K562 (cell line): ENCODE measurements at regions not wholly inside any gene's neighbourhood (a gene's known extent, or its start where the extent isn't known, plus 50 kb on each side); places are given as distances from the start of the nearest gene placed in this dataset.

Source experiments
- CBFA2T3 ChIP-seq: fragments of 450-650 bp; IDR thresholded peaks from 2 replicates; pipeline ENCODE4 v1.6.1; 2017
- CCAR2 ChIP-seq: fragments of 200-400 bp; formaldehyde crosslinking; IDR thresholded peaks from 2 replicates; pipeline ENCODE4 v1.6.1; 2017; ENCODE audit warnings: mild to moderate bottlenecking, low read depth, low read length
- DMBX1 ChIP-seq: fragments of 250-450 bp; sonication (Bioruptor Pico); IDR thresholded peaks from 2 replicates; pipeline ENCODE4 v1.8.0; 2022; ENCODE audit warnings: inconsistent platforms, mild to moderate bottlenecking, moderate library complexity, borderline replicate concordance
- DPF2 ChIP-seq: fragments of 450-650 bp; IDR thresholded peaks from 2 replicates; pipeline ENCODE4 v1.6.1; 2016
- ELF1 ChIP-seq: fragments of 200-800 bp; sonication (Bioruptor generic); IDR thresholded peaks from 2 replicates; pipeline ENCODE4 v1.6.1; 2016; ENCODE audit warnings: missing genetic modification characterization, missing compliant biosample characterization
- ETV1 ChIP-seq: fragments of 450-650 bp; conservative IDR thresholded peaks from 2 replicates; pipeline ENCODE4 v1.6.1; 2016; ENCODE audit warnings: missing genetic modification characterization, control low read depth, low read depth, missing compliant biosample characterization
- FOXA1 ChIP-seq: fragments of 450-650 bp; IDR thresholded peaks from 2 replicates; pipeline ENCODE4 v1.6.1; 2016; ENCODE audit warnings: mild to moderate bottlenecking, borderline replicate concordance
- FOXJ2 ChIP-seq: fragments of 200-800 bp; sonication (Bioruptor generic); IDR thresholded peaks from 2 replicates; pipeline ENCODE4 v1.6.1; 2016; ENCODE audit warnings: missing genetic modification characterization, missing compliant biosample characterization
- HDAC2 ChIP-seq: fragments of 450-650 bp; IDR thresholded peaks from 2 replicates; pipeline ENCODE4 v1.6.1; 2016; ENCODE audit warnings: mild to moderate bottlenecking
- KDM1A ChIP-seq, 2 experiments: fragments of 450-650 bp; IDR thresholded peaks; 2 replicates each; pipeline ENCODE4 v1.6.1; 2016; ENCODE audit warnings: mild to moderate bottlenecking in 2 of 2
- KDM2B ChIP-seq: fragments of 250-450 bp; sonication (Bioruptor Pico); IDR thresholded peaks from 2 replicates; pipeline ENCODE4 v1.8.0; 2021; ENCODE audit warnings: mild to moderate bottlenecking, moderate library complexity
- LEF1 ChIP-seq: fragments of 450-650 bp; IDR thresholded peaks from 2 replicates; pipeline ENCODE4 v1.6.1; 2016; ENCODE audit warnings: mild to moderate bottlenecking
- MYC ChIP-seq, 2 experiments: fragments of 250-450 bp in 1 of 2; sonication (Bioruptor Pico) in 1 of 2; IDR thresholded peaks; 2 replicates each; pipeline versions ENCODE4 v1.5.1 to v1.6.1; 2012 to 2021; ENCODE audit warnings: low read depth in 2 of 2, borderline replicate concordance in 1 of 2, improper control_type of control experiment in 1 of 2, low read length in 1 of 2, mild to moderate bottlenecking in 1 of 2, moderate library complexity in 1 of 2
- NR3C1 ChIP-seq: sonication (generic); formaldehyde crosslinking; IDR thresholded peaks from 2 replicates; pipeline ENCODE4 v1.8.1; 2022; ENCODE audit warnings: missing genetic modification reagents
- RBBP5 ChIP-seq: fragments of 200-600 bp; sonication (generic); IDR thresholded peaks from 2 replicates; pipeline ENCODE4 v1.6.1; 2012; ENCODE audit warnings: borderline replicate concordance, mild to moderate bottlenecking, low read length, control low read depth, inconsistent platforms; ENCODE audit not compliant: insufficient read depth, poor library complexity, severe bottlenecking
- SNRNP70 ChIP-seq: fragments of 200-400 bp; formaldehyde crosslinking; optimal IDR thresholded peaks from 2 replicates; pipeline ENCODE3; 2017; ENCODE audit warnings: low read depth, low read length
- STAG1 ChIP-seq: sonication (generic); formaldehyde crosslinking; IDR thresholded peaks from 2 replicates; pipeline ENCODE4 v1.5.0; 2020; ENCODE audit warnings: missing genetic modification reagents, borderline replicate concordance
- XRCC3 ChIP-seq: fragments of 450-650 bp; IDR thresholded peaks from 2 replicates; pipeline ENCODE4 v1.6.1; 2017; ENCODE audit warnings: mild to moderate bottlenecking, moderate library complexity
- ZFP1 ChIP-seq: fragments of 450-650 bp; formaldehyde crosslinking; IDR thresholded peaks from 2 replicates; pipeline ENCODE4 v1.4.0; 2020; ENCODE audit warnings: mild to moderate bottlenecking, mixed read lengths
- ZNF133 ChIP-seq: fragments of 250-450 bp; sonication (Bioruptor Pico); IDR thresholded peaks from 2 replicates; pipeline ENCODE4 v1.4.0; 2020; ENCODE audit warnings: mild to moderate bottlenecking
- ZNF146 ChIP-seq: IDR thresholded peaks from one replicate; pipeline ENCODE4 v1.6.1; 2018; ENCODE audit warnings: missing compliant biosample characterization; ENCODE audit not compliant: unreplicated experiment
- ZNF668 ChIP-seq: fragments of 250-450 bp; sonication (Bioruptor Pico); IDR thresholded peaks from 2 replicates; pipeline ENCODE4 v1.8.0; 2022; ENCODE audit warnings: mild to moderate bottlenecking, inconsistent platforms
- TF ChIP-seq, protein P1 (sequence below): fragments of 450-650 bp; IDR thresholded peaks from 2 replicates; pipeline ENCODE4 v1.7.1; 2018; ENCODE audit warnings: mild to moderate bottlenecking, low read depth; ENCODE audit not compliant: partially characterized antibody
- TF ChIP-seq, protein P2 (sequence below): sonication (generic); formaldehyde crosslinking; IDR thresholded peaks from 2 replicates; pipeline ENCODE4 v1.5.0; 2020; ENCODE audit warnings: missing genetic modification reagents
- TF ChIP-seq, protein P3 (sequence below), 2 experiments: fragments of 450-650 bp in 1 of 2; sonication (generic) in 1 of 2; formaldehyde crosslinking in 1 of 2; IDR thresholded peaks in 1 of 2; conservative IDR thresholded peaks in 1 of 2; 2 replicates each; pipeline versions ENCODE4 v1.6.1 to v1.8.1; 2016 to 2023; ENCODE audit warnings: mild to moderate bottlenecking in 2 of 2, moderate library complexity in 2 of 2, inconsistent platforms in 1 of 2, missing genetic modification reagents in 1 of 2

DNA sequence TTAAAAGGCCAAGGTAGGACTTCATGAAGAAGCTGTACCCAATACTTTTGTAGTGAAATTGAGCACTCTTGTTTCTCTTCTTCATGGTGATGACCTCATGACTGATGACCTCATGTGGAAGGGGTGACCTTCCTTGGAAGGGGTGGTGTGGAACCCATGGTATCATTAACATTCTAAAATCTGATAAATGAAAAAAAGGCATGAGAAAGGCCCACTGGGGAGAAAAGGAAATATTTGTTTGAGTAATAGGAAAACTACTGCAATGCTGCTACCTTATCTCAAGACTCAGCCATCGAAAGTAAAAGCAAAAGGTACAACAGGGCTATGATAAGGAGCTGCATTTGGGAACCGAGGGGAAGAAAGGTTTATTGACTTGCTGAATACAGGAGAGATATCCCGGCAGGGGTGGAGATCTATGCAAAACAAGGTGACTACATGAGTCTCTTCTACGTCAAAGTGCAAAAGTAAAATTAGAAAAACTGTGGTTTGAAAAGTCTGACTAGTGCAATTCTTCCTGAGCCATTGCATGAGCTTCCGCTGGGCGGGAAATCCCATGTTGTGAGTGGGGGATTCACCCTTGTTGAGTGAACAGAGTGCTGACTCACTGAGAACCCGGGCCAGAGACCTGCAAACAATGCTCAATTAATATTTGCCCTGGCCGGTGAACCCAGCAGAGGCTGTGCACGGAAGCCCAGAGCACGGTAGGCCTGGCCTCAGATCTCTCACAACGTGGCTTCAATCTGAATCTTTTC, 138.9 kb upstream of the RFC3 start (continued):
- TF ChIP-seq, protein P1, sequence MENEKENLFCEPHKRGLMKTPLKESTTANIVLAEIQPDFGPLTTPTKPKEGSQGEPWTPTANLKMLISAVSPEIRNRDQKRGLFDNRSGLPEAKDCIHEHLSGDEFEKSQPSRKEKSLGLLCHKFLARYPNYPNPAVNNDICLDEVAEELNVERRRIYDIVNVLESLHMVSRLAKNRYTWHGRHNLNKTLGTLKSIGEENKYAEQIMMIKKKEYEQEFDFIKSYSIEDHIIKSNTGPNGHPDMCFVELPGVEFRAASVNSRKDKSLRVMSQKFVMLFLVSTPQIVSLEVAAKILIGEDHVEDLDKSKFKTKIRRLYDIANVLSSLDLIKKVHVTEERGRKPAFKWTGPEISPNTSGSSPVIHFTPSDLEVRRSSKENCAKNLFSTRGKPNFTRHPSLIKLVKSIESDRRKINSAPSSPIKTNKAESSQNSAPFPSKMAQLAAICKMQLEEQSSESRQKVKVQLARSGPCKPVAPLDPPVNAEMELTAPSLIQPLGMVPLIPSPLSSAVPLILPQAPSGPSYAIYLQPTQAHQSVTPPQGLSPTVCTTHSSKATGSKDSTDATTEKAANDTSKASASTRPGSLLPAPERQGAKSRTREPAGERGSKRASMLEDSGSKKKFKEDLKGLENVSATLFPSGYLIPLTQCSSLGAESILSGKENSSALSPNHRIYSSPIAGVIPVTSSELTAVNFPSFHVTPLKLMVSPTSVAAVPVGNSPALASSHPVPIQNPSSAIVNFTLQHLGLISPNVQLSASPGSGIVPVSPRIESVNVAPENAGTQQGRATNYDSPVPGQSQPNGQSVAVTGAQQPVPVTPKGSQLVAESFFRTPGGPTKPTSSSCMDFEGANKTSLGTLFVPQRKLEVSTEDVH: no peak
- TF ChIP-seq ZNF146 (CRISPR knock-in tag): no peak
- TF ChIP-seq RBBP5: no peak
- no peak for TF ChIP-seq FOXA1
- peak; percentile 57 for TF ChIP-seq CBFA2T3
- TF ChIP-seq DMBX1 (CRISPR knock-in tag): no peak
- TF ChIP-seq, protein P2, sequence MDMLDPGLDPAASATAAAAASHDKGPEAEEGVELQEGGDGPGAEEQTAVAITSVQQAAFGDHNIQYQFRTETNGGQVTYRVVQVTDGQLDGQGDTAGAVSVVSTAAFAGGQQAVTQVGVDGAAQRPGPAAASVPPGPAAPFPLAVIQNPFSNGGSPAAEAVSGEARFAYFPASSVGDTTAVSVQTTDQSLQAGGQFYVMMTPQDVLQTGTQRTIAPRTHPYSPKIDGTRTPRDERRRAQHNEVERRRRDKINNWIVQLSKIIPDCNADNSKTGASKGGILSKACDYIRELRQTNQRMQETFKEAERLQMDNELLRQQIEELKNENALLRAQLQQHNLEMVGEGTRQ (CRISPR knock-in tag): no peak
- TF ChIP-seq SNRNP70: no peak
- TF ChIP-seq, protein P3, sequence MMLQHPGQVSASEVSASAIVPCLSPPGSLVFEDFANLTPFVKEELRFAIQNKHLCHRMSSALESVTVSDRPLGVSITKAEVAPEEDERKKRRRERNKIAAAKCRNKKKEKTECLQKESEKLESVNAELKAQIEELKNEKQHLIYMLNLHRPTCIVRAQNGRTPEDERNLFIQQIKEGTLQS (IDR thresholded peaks at IDR 0.05): peak; percentile 77
- TF ChIP-seq, protein P3 (CRISPR knock-in tag; conservative IDR thresholded peaks at IDR 0.05): no peak
- no peak for TF ChIP-seq KDM2B (CRISPR knock-in tag)
- no peak for TF ChIP-seq XRCC3
- no peak for TF ChIP-seq ZNF133 (CRISPR knock-in tag)
- TF ChIP-seq STAG1 (CRISPR knock-in tag): no peak
- no peak for TF ChIP-seq FOXJ2 (tag)
- TF ChIP-seq NR3C1 (CRISPR knock-in tag): no peak
- no peak for TF ChIP-seq MYC (IDR thresholded peaks at IDR 0.05; ENCODE audit: low read depth, low read length)
- TF ChIP-seq MYC (CRISPR knock-in tag; IDR thresholded peaks at IDR 0.05; ENCODE audit: borderline replicate concordance, low read depth): no peak
- TF ChIP-seq ELF1 (tag): no peak
- TF ChIP-seq LEF1: no peak
- no peak for TF ChIP-seq ZFP1 (CRISPR knock-in tag)
- 0 out of 2 replicates have a peak, but pooled peaks have one; percentile 29 for TF ChIP-seq DPF2
- TF ChIP-seq ETV1 (tag): peak; percentile 50
- no peak for TF ChIP-seq ZNF668 (CRISPR knock-in tag)
- no peak for TF ChIP-seq CCAR2
- no peak for TF ChIP-seq HDAC2
- TF ChIP-seq KDM1A (IDR thresholded peaks at IDR 0.05): no peak
